ENCODE measurements at regions not wholly inside any gene's neighbourhood (a gene's known extent, or its start where the extent isn't known, plus 50 kb on each side); places are given as distances from the start of the nearest gene placed in this dataset.

GRCh38 chr6:142550310-142551063, 248.7 kb downstream of the ADGRG6 start:
- Histone ChIP-seq H3K4me1 (ENCODE audit: control insufficient read depth in 2 of 2, insufficient read depth in 2 of 2, low read length in 2 of 2) (peaks cover 3 to 13% of the 10 kb centered on the region in 2 donors), H3K27ac (ENCODE audit: low read depth in 1 of 2, low read length in 1 of 2) (no peak overlapping the region), H3K27me3 (ENCODE audit: control insufficient read depth in 2 of 2, insufficient read depth in 1 of 2, low read length in 1 of 2) (no peaks in the 10 kb centered on the region), H3K9me3 (ENCODE audit: control insufficient read depth in 2 of 2, insufficient read depth in 1 of 2, low read length in 1 of 2) (no peaks in the 10 kb centered on the region), H3K4me3 (ENCODE audit: low read length in 2 of 2) (no peak overlapping the region), H3K36me3 (ENCODE audit: control insufficient read depth in 2 of 2, insufficient read depth in 2 of 2, low read length in 1 of 2) (no peaks in the 10 kb centered on the region)
- no peak for DNase-seq (ENCODE audit: low read depth in 6 of 9, low spot score in 9 of 9)
- 90% methylated on average over 7 of the region's 7 CpGs for WGBS

GRCh38 chr6:142551274-142551811, 249.5 kb downstream of the ADGRG6 start:
- WGBS = 12% methylated on average over 9 of the region's 9 CpGs
- Histone ChIP-seq H3K9me3 (ENCODE audit: control insufficient read depth in 2 of 2, insufficient read depth in 1 of 2, low read length in 1 of 2) (no peaks in the 10 kb centered on the region), H3K36me3 (ENCODE audit: control insufficient read depth in 2 of 2, insufficient read depth in 2 of 2, low read length in 1 of 2) (no peaks in the 10 kb centered on the region), H3K4me1 (ENCODE audit: control insufficient read depth in 2 of 2, insufficient read depth in 2 of 2, low read length in 2 of 2) (peaks cover 3 to 10% of the 10 kb centered on the region in 2 donors), H3K27me3 (ENCODE audit: control insufficient read depth in 2 of 2, insufficient read depth in 1 of 2, low read length in 1 of 2) (no peaks in the 10 kb centered on the region), H3K27ac (ENCODE audit: low read depth in 1 of 2, low read length in 1 of 2) (no peak overlapping the region), H3K4me3 (ENCODE audit: low read length in 2 of 2) (no peak overlapping the region)
- peak in 6 of 9 donors; percentile 23 to 79 (median 70) for DNase-seq (ENCODE audit: low read depth in 6 of 9, low spot score in 9 of 9)

- Histone ChIP-seq H3K4me3 (ENCODE audit: low read length in 2 of 2) (no peak overlapping the region), H3K4me1 (ENCODE audit: control insufficient read depth in 2 of 2, insufficient read depth in 2 of 2, low read length in 2 of 2) (peaks cover 0 to 11% of the 10 kb centered on the region in 2 donors), H3K9me3 (ENCODE audit: control insufficient read depth in 2 of 2, insufficient read depth in 1 of 2, low read length in 1 of 2) (no peaks in the 10 kb centered on the region), H3K27ac (ENCODE audit: low read depth in 1 of 2, low read length in 1 of 2) (no peak overlapping the region), H3K27me3 (ENCODE audit: control insufficient read depth in 2 of 2, insufficient read depth in 1 of 2, low read length in 1 of 2) (no peaks in the 10 kb centered on the region), H3K36me3 (ENCODE audit: control insufficient read depth in 2 of 2, insufficient read depth in 2 of 2, low read length in 1 of 2) (no peaks in the 10 kb centered on the region)
- DNase-seq (ENCODE audit: low read depth in 6 of 9, low spot score in 9 of 9) = no peak
- WGBS = 94% methylated on average over 3 of the region's 3 CpGs
Measured at GRCh38 chr6:142558786-142559185, 257.0 kb downstream of the ADGRG6 start.

- Histone ChIP-seq H3K9me3 (ENCODE audit: control insufficient read depth in 2 of 2, insufficient read depth in 1 of 2, low read length in 1 of 2) (no peaks in the 10 kb centered on the region), H3K4me1 (ENCODE audit: control insufficient read depth in 2 of 2, insufficient read depth in 2 of 2, low read length in 2 of 2) (peaks cover 0 to 11% of the 10 kb centered on the region in 2 donors), H3K4me3 (ENCODE audit: low read length in 2 of 2) (no peak overlapping the region), H3K27me3 (ENCODE audit: control insufficient read depth in 2 of 2, insufficient read depth in 1 of 2, low read length in 1 of 2) (no peaks in the 10 kb centered on the region), H3K27ac (ENCODE audit: low read depth in 1 of 2, low read length in 1 of 2) (no peak overlapping the region), H3K36me3 (ENCODE audit: control insufficient read depth in 2 of 2, insufficient read depth in 2 of 2, low read length in 1 of 2) (no peaks in the 10 kb centered on the region)
- WGBS = 90% methylated on average over 3 of the region's 3 CpGs
- DNase-seq (ENCODE audit: low read depth in 6 of 9, low spot score in 9 of 9) = peak in 1 of 9 donors; percentile 46
Measured at GRCh38 chr6:142561511-142562265, 259.9 kb downstream of the ADGRG6 start.

GRCh38 chr6:142562865-142563264, 261.1 kb downstream of the ADGRG6 start:
- WGBS = 89% methylated on average over 4 of the region's 4 CpGs
- H3K4me3 ChIP-seq (ENCODE audit: low read length in 2 of 2) = no peak overlapping the region
- no peak overlapping the region for H3K27ac ChIP-seq (ENCODE audit: low read depth in 1 of 2, low read length in 1 of 2)
- DNase-seq (ENCODE audit: low read depth in 6 of 9, low spot score in 9 of 9) = no peak
- H3K36me3 ChIP-seq (ENCODE audit: control insufficient read depth in 2 of 2, insufficient read depth in 2 of 2, low read length in 1 of 2) = no peaks in the 10 kb centered on the region
- no peaks in the 10 kb centered on the region for H3K27me3 ChIP-seq (ENCODE audit: control insufficient read depth in 2 of 2, insufficient read depth in 1 of 2, low read length in 1 of 2)
- H3K4me1 ChIP-seq (ENCODE audit: control insufficient read depth in 2 of 2, insufficient read depth in 2 of 2, low read length in 2 of 2) = peaks cover 0 to 11% of the 10 kb centered on the region in 2 donors
- H3K9me3 ChIP-seq (ENCODE audit: control insufficient read depth in 2 of 2, insufficient read depth in 1 of 2, low read length in 1 of 2) = no peaks in the 10 kb centered on the region

GRCh38 chr6:142566628-142567396, 265.0 kb downstream of the ADGRG6 start:
- no peak overlapping the region for H3K4me3 ChIP-seq (ENCODE audit: low read length in 2 of 2)
- H3K4me1 ChIP-seq (ENCODE audit: control insufficient read depth in 2 of 2, insufficient read depth in 2 of 2, low read length in 2 of 2) = peaks cover 2 to 20% of the 10 kb centered on the region in 2 donors
- H3K27me3 ChIP-seq (ENCODE audit: control insufficient read depth in 2 of 2, insufficient read depth in 1 of 2, low read length in 1 of 2) = no peaks in the 10 kb centered on the region
- H3K27ac ChIP-seq (ENCODE audit: low read depth in 1 of 2, low read length in 1 of 2) = no peak overlapping the region
- no peaks in the 10 kb centered on the region for H3K36me3 ChIP-seq (ENCODE audit: control insufficient read depth in 2 of 2, insufficient read depth in 2 of 2, low read length in 1 of 2)
- peak in 6 of 9 donors; percentile 20 to 71 (median 50) for DNase-seq (ENCODE audit: low read depth in 6 of 9, low spot score in 9 of 9)
- no peaks in the 10 kb centered on the region for H3K9me3 ChIP-seq (ENCODE audit: control insufficient read depth in 2 of 2, insufficient read depth in 1 of 2, low read length in 1 of 2)
- WGBS = 71% methylated on average over 10 of the region's 10 CpGs

GRCh38 chr6:142567461-142567860, 265.7 kb downstream of the ADGRG6 start:
- WGBS = 97% methylated on average over 3 of the region's 3 CpGs
- H3K36me3 ChIP-seq (ENCODE audit: control insufficient read depth in 2 of 2, insufficient read depth in 2 of 2, low read length in 1 of 2) = no peaks in the 10 kb centered on the region

GRCh38 chr6:142568857-142569597, 267.2 kb downstream of the ADGRG6 start:
- peak overlapping the region in 1 of 2 donors; percentile 3 for H3K27ac ChIP-seq (ENCODE audit: low read depth in 1 of 2, low read length in 1 of 2)
- H3K36me3 ChIP-seq (ENCODE audit: control insufficient read depth in 2 of 2, insufficient read depth in 2 of 2, low read length in 1 of 2) = no peaks in the 10 kb centered on the region
- H3K4me1 ChIP-seq (ENCODE audit: control insufficient read depth in 2 of 2, insufficient read depth in 2 of 2, low read length in 2 of 2) = peaks cover 2 to 17% of the 10 kb centered on the region in 2 donors
- peaks cover 0 to 6% of the 10 kb centered on the region in 2 donors for H3K9me3 ChIP-seq (ENCODE audit: control insufficient read depth in 2 of 2, insufficient read depth in 1 of 2, low read length in 1 of 2)
- WGBS = 96% methylated on average over 1 of the region's 1 CpG
- DNase-seq (ENCODE audit: low read depth in 6 of 9, low spot score in 9 of 9) = no peak
- H3K27me3 ChIP-seq (ENCODE audit: control insufficient read depth in 2 of 2, insufficient read depth in 1 of 2, low read length in 1 of 2) = no peaks in the 10 kb centered on the region
- H3K4me3 ChIP-seq (ENCODE audit: low read length in 2 of 2) = no peak overlapping the region

More at GRCh38 chr6:142567461-142567860, 265.7 kb downstream of the ADGRG6 start:
- DNase-seq (ENCODE audit: low read depth in 6 of 9, low spot score in 9 of 9) = no peak
- no peak overlapping the region for H3K4me3 ChIP-seq (ENCODE audit: low read length in 2 of 2)
- H3K4me1 ChIP-seq (ENCODE audit: control insufficient read depth in 2 of 2, insufficient read depth in 2 of 2, low read length in 2 of 2) = peaks cover 2 to 17% of the 10 kb centered on the region in 2 donors
- H3K27me3 ChIP-seq (ENCODE audit: control insufficient read depth in 2 of 2, insufficient read depth in 1 of 2, low read length in 1 of 2) = no peaks in the 10 kb centered on the region
- no peaks in the 10 kb centered on the region for H3K9me3 ChIP-seq (ENCODE audit: control insufficient read depth in 2 of 2, insufficient read depth in 1 of 2, low read length in 1 of 2)
- no peak overlapping the region for H3K27ac ChIP-seq (ENCODE audit: low read depth in 1 of 2, low read length in 1 of 2)
